ENCODE measurements at regions not wholly inside any gene's neighbourhood (a gene's known extent, or its start where the extent isn't known, plus 50 kb on each side); places are given as distances from the start of the nearest gene placed in this dataset.

DNA sequence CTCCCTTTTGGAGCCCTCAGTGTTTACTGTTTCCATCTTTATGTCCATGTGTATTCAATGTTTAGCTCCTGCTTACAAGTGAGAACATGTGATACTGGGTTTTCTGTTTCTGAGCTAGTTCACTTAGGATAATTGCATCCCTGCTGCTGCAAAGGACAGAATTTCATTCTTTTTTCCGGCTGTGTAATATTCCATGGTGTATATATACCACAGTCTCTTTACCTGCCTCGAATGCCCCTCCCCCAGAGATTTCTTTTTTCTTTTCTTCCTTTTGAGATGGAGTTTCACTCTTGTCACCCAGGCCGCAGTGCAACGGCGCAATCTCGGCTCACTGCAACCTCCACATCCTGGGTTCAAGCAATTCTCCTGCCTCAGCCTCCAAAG lies 60.9 kb downstream of the RMI2 start:
- TF ChIP-seq, protein P1, sequence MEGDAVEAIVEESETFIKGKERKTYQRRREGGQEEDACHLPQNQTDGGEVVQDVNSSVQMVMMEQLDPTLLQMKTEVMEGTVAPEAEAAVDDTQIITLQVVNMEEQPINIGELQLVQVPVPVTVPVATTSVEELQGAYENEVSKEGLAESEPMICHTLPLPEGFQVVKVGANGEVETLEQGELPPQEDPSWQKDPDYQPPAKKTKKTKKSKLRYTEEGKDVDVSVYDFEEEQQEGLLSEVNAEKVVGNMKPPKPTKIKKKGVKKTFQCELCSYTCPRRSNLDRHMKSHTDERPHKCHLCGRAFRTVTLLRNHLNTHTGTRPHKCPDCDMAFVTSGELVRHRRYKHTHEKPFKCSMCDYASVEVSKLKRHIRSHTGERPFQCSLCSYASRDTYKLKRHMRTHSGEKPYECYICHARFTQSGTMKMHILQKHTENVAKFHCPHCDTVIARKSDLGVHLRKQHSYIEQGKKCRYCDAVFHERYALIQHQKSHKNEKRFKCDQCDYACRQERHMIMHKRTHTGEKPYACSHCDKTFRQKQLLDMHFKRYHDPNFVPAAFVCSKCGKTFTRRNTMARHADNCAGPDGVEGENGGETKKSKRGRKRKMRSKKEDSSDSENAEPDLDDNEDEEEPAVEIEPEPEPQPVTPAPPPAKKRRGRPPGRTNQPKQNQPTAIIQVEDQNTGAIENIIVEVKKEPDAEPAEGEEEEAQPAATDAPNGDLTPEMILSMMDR (IDR thresholded peaks at IDR 0.05) = no peak

DNA sequence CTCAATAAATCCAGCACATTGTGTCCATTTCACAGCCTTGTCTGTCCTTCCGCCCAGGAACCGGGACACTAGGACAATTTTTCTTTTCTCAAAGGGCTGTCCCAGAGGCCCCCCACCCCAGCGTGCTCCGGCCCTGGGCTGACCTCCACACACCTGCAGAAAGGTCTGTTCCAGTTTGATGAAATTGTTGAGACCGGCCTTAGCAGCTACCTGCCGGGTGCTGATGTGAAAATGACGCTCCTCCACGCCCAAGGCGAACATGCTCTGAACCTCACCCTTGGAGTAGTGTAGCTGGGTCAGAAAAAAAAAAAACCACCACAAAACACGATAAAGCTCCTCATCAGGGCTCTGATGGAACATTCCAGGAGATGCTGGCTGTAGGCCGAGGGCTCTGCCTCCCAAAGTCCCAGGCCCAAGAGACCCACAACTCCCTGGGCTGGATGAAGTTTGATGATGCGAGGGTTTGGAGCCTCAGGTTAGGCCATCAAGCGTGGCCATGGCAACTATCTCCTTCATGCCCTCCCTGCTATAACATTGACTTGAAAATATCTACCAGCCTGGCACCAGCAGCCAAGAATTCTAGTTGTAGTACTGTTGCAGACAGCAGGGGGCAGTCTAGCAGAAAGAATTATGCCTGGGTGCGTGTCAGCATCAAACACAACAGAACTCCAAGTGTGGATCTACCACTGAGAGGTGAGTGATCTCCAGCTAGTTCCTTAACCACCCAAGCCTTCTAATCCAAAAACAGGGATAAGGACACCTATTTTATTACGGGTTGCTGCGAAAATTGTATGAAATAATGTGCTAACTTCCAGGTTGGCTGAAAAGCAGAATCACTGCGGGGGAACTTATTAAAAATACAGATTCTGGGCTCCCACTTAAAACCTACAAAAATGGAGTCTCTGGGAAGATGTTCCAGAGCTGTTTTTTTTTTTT lies 62.1 kb downstream of the RMI2 start:
- TF ChIP-seq, protein P1 (IDR thresholded peaks at IDR 0.05) = peak; percentile 65

DNA sequence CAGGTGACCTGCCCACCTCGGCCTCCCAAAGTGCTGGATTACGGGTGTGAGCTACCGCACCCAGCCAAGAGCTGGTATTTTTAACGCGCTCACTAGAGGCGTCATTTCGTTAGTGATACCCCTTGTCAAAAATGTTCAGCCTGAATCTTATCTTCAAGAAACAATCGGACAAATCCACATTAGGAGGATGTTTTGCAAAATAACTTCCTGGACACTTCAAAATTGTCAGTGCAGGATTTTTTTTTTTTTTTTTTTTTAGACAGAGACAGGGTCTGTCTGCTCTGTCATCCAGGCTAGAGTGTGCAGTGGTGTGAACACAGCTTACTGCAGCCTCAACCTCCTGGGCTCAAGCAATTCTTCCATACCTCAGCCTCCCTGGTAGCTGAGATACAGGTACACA lies 63.0 kb downstream of the RMI2 start:
- TF ChIP-seq, protein P1 (IDR thresholded peaks at IDR 0.05) = no peak

DNA sequence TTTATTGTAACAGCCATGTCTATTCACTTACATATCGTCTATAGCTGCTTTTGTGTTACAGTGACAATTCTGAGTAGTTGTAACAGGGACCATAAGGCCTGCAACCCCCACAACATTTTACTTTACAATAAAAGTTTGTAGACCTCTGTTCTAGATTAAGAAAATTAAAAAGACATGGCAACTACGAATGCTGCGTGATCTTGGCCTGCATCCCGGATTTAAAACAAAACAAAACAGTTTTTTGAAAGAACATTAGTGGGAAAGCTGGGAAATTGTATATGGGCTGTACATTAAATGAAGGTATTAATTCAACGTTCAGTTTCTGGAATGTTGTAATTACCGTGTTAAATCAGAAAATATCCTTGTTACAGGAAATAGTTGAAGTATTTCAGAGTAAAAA lies 64.1 kb downstream of the RMI2 start:
- TF ChIP-seq, protein P1 (IDR thresholded peaks at IDR 0.05) = no peak

DNA sequence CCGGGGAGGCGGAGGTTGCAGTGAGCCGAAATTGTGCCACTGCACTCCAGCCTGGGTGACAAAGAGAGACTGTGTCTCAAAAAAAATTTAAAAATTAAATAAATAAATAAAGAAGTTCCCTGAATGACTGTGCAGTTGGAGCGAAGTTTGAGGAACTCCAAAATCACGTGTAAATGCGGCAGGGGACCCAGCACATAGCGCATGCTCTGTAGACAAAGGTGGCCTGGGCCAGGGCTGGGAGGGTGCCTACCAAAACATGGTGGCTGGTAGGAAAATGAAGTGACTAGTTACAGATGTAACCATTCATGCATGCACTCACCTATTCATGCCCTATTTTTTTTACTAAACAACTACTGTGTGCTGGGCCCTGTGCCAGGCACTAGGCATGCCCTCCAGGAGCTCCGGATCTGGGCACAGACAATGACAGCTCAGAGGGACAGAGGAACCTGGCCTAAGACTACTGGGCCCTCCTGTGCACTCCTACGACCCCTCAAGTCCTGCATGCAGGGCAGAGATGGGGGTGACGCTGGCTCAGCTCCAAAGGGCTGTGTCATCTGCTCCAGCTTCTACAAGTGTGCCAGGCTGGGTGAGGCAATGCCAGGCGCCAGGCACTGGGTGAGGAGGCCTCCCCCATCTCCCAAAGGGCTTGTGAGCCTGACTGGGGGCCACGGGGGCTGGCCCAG lies 65.3 kb downstream of the RMI2 start:
- TF ChIP-seq, protein P1 (IDR thresholded peaks at IDR 0.05) = no peak

DNA sequence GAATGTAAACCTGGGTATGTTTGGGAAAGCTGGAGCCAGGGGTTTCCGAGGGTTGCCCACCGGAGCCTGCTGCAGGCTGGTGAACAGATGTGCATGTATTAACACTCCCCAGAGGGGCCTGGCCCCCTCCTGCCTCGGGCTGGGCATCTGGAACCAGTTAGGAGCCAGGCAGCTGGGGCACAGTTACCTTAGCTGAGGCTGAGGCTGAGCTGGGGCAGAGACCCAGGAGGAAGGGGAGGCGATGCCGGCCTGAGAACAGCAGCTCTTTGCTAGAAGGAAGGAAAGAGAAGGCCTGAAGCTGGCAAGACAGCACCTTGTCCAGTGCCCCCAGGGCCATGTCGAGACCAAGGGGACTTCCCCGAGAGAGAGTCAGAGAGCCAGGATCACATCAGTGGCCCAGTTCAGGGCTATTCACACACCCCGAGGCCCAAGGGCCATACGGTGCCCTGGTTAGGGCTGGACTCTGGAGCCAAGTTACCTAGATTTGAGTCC lies 65.8 kb downstream of the RMI2 start:
- TF ChIP-seq, protein P1 (IDR thresholded peaks at IDR 0.05) = no peak

DNA sequence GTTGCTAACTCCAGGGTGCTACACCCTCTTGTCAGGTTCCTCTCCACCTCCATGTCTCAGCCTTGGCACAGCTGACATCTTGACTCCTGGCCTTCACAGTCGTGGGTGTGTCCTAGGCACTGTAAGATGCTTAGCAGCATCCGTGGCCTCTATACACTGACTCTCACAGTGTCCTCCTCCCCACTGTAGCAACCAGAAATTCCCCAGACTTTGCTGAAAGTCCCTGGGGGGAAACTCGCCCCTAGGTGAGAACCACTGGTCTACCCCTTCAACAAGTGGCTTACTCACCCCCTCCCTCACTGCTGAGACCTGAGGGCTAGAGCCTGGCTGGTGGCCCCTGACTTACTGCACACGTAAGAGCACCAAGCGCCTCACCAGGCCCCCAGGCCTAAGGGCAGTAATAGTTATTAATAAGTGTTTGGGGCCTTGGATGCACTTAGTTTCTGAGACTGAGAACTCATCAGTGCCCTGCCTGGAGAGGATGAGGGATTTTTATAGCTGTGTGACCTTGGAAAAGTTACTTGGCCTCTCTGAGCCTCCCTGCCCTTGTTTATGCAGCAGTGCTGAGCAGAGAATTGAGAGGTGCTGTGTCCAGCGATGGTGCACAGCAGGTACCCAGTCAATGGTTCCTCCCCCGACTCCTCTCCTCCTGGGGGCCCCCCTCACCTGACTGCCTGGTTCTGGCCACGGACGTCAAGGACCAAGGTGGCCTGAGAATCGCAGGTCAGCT lies 67.1 kb downstream of the RMI2 start:
- TF ChIP-seq, protein P1 (IDR thresholded peaks at IDR 0.05) = no peak
